Smooth muscle cell (in vitro differentiated cells): ENCODE measurements at regions not wholly inside any gene's neighbourhood (a gene's known extent, or its start where the extent isn't known, plus 50 kb on each side); places are given as distances from the start of the nearest gene placed in this dataset.

ENCODE experiments used
- DNase-seq: peaks from one replicate; lab custom pipeline; 2025; ENCODE audit not compliant: unreplicated experiment; lab: John Stamatoyannopoulos, UW
- H2AFZ ChIP-seq: fragments of 200-600 bp; sonication (generic); 2 replicates; pipeline ENCODE4 v1.6.0; 2016; ENCODE audit warnings: antibody characterized with exemption, low read depth, mild to moderate bottlenecking
- H3F3A ChIP-seq: fragments of 200-600 bp; sonication (generic); 2 replicates; pipeline ENCODE4 v1.6.0; 2017; ENCODE audit warnings: antibody characterized with exemption, low read depth
- H3K27ac ChIP-seq: fragments of 200-600 bp; sonication (generic); 2 replicates; pipeline ENCODE4 v1.5.1; 2016; ENCODE audit warnings: low read depth, mild to moderate bottlenecking
- H3K27me3 ChIP-seq: fragments of 200-600 bp; sonication (generic); 2 replicates; pipeline ENCODE4 v1.6.1; 2016; ENCODE audit warnings: low read depth, mild to moderate bottlenecking
- H3K36me3 ChIP-seq: fragments of 200-600 bp; sonication (generic); 2 replicates; pipeline ENCODE4 v1.5.1; 2016; ENCODE audit warnings: low read depth
- H3K4me1 ChIP-seq: fragments of 200-600 bp; sonication (generic); 2 replicates; pipeline ENCODE4 v1.5.1; 2016; ENCODE audit warnings: low read depth
- H3K4me2 ChIP-seq: fragments of 200-600 bp; sonication (generic); 2 replicates; pipeline ENCODE4 v1.6.0; 2016; ENCODE audit warnings: mild to moderate bottlenecking
- H3K4me3 ChIP-seq: fragments of 200-600 bp; sonication (generic); 2 replicates; pipeline ENCODE4 v1.5.1; 2016; ENCODE audit warnings: mild to moderate bottlenecking
- H3K79me2 ChIP-seq: fragments of 200-600 bp; sonication (generic); 2 replicates; pipeline ENCODE4 v1.6.0; 2016; ENCODE audit warnings: low read depth, mild to moderate bottlenecking
- H3K9ac ChIP-seq: fragments of 200-600 bp; sonication (generic); 2 replicates; pipeline ENCODE4 v1.6.0; 2016; ENCODE audit warnings: low read depth
- H3K9me3 ChIP-seq: fragments of 200-600 bp; sonication (generic); replicated peaks from 2 replicates; pipeline ENCODE4 v1.5.1; 2016; ENCODE audit warnings: low read depth
- H4K20me1 ChIP-seq: fragments of 200-600 bp; sonication (generic); 2 replicates; pipeline ENCODE4 v1.6.0; 2016; ENCODE audit warnings: low read depth
- WGBS: methylation state at CpG from one replicate; pipeline ENCODE4 v1.1.7; 2016; ENCODE audit warnings: low lambda C conversion rate; 5-methylcytosine and 5-hydroxymethylcytosine counted together
- TF ChIP-seq, protein P1 (sequence below): fragments of 200-600 bp; sonication (generic); IDR thresholded peaks from 2 replicates; pipeline ENCODE4 v1.5.1; 2017; ENCODE audit warnings: borderline replicate concordance, mild to moderate bottlenecking, antibody characterized with exemption; ENCODE audit not compliant: insufficient read depth, poor library complexity, severe bottlenecking

DNA sequence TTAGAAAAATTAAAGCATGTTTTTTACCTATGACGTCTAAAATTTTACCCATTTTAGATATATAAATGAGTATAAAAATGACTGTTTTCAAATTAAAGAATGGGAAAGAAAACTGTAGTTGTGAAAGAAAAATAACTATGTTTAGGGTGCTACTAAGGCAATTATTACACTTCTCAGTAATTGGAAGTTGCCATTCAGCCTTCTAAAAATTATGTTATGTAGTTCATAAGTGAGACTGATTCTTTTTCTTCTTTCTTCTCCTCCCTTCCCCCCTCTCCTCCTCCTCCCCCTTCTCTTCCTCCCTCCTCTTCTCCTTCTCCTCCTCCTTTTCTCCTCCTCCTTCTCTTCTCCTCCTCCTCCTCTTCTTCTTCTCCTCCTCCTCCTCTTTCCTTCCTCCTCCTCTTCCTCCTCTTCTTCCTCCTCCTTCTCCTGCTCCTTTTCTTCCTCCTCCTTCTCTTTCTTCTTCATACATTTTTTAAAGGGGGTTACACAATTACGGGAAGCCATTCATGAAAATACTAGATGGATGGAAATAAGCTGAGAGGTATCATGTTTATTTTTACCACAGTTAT, 223.6 kb downstream of the CETN3 start:
- H4K20me1 ChIP-seq: no peaks in the 10 kb centered on the region
- no peak overlapping the region for H3K4me2 ChIP-seq
- no peaks in the 10 kb centered on the region for H3F3A ChIP-seq
- H3K27ac ChIP-seq: no peak overlapping the region
- WGBS: 89% methylated on average over 2 of the region's 2 CpGs
- no peaks in the 10 kb centered on the region for H3K9me3 ChIP-seq
- no peak overlapping the region for H3K9ac ChIP-seq
- H3K4me1 ChIP-seq: no peaks in the 10 kb centered on the region
- TF ChIP-seq, protein P1, sequence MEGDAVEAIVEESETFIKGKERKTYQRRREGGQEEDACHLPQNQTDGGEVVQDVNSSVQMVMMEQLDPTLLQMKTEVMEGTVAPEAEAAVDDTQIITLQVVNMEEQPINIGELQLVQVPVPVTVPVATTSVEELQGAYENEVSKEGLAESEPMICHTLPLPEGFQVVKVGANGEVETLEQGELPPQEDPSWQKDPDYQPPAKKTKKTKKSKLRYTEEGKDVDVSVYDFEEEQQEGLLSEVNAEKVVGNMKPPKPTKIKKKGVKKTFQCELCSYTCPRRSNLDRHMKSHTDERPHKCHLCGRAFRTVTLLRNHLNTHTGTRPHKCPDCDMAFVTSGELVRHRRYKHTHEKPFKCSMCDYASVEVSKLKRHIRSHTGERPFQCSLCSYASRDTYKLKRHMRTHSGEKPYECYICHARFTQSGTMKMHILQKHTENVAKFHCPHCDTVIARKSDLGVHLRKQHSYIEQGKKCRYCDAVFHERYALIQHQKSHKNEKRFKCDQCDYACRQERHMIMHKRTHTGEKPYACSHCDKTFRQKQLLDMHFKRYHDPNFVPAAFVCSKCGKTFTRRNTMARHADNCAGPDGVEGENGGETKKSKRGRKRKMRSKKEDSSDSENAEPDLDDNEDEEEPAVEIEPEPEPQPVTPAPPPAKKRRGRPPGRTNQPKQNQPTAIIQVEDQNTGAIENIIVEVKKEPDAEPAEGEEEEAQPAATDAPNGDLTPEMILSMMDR: no peak
- no peaks in the 10 kb centered on the region for H3K79me2 ChIP-seq
- no peak for DNase-seq
- no peaks in the 10 kb centered on the region for H3K27me3 ChIP-seq
- no peaks in the 10 kb centered on the region for H3K36me3 ChIP-seq
- peak overlapping the region; percentile 27 for H2AFZ ChIP-seq
- H3K4me3 ChIP-seq: no peak overlapping the region

DNA sequence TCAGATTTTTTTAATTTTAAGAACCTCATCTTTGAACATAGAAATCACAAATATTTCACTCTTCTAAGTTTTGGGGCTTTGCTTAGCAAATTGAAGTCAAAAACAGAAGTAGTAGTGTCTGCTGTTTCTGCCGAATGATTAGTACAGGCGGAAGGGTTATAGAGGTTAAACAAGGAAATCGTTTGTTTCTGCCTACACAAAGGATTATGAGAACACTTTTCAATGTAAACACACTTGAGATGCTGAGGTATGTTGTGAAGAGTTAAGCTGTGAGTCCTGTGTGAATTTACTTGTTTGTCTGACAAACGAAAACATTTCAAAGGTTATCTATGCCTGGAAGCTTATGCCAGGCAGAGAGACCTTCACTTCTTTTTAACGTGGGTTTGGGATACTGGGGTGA, 224.8 kb downstream of the CETN3 start:
- TF ChIP-seq, protein P1: no peak
- no peak overlapping the region for H3K4me3 ChIP-seq

DNA sequence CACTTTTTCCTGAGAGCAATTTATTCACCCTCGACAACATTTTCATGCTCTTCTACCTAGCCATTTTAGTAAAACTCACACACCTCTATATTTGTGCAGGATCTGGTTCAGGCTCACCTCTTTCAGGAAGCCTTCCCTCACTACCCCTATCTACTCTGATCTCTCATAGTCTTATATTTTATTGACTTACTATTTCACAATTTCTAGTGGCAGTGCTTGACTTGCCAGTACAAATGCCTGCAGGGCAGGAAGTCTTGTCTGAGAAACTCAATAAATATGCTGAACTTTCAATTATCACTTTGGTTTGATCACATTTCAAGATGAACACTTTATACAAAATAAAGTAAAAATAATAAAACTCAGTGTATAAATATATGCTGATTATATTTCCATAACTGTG, 226.8 kb downstream of the CETN3 start:
- no peak overlapping the region for H3K4me3 ChIP-seq
- no peak overlapping the region for H3K9ac ChIP-seq
- H3K9me3 ChIP-seq: no peaks in the 10 kb centered on the region
- no peaks in the 10 kb centered on the region for H3K79me2 ChIP-seq
- no peak overlapping the region for H2AFZ ChIP-seq
- H4K20me1 ChIP-seq: no peaks in the 10 kb centered on the region
- H3K4me1 ChIP-seq: no peaks in the 10 kb centered on the region
- no peak overlapping the region for H3K27ac ChIP-seq
- H3K36me3 ChIP-seq: no peaks in the 10 kb centered on the region
- 100% methylated on average over 1 of the region's 1 CpG for WGBS
- H3K27me3 ChIP-seq: no peaks in the 10 kb centered on the region
- no peak overlapping the region for H3K4me2 ChIP-seq
- no peak for DNase-seq
- TF ChIP-seq, protein P1: no peak
- H3F3A ChIP-seq: no peaks in the 10 kb centered on the region

More for the DNA sequence above, 224.8 kb downstream of the CETN3 start:
- Histone ChIP-seq H3K36me3 (no peaks in the 10 kb centered on the region), H3K27me3 (no peaks in the 10 kb centered on the region), H2AFZ (peak overlapping the region; percentile 57), H3K4me1 (no peaks in the 10 kb centered on the region), H3K9ac (no peak overlapping the region), H3K9me3 (no peaks in the 10 kb centered on the region), H3F3A (no peaks in the 10 kb centered on the region), H3K4me2 (peak overlapping the region; percentile 30), H3K27ac (no peak overlapping the region), H3K79me2 (no peaks in the 10 kb centered on the region), H4K20me1 (no peaks in the 10 kb centered on the region)
- whole genome bisulfite sequencing: 36% methylated on average over 5 of the region's 5 CpGs
- no peak for DNase-seq

DNA sequence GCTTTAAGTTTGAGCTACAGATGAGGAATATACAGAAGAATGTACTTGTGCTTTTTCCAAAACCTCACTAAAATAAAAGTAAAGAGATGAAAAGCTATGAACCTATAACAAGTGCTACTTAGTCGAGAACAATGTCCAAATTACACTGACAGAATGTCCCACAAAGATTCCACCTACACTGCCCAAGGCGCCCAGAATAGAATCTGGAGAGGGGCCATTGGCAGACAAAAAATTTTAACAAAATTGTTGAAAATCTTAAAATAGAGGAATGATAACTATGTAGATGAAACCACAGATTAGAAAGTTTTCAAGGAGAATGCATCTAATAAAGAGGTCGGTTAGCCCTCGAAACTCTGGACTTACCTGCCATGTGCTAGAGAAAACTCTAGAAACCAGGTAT, 235.3 kb downstream of the CETN3 start:
- H3K9me3 ChIP-seq: peaks cover 3% of the 10 kb centered on the region
- no peak overlapping the region for H3K9ac ChIP-seq
- TF ChIP-seq, protein P1: no peak
- no peak overlapping the region for H2AFZ ChIP-seq
- no peak overlapping the region for H3K27ac ChIP-seq
- no peak overlapping the region for H3K4me3 ChIP-seq
- H3K27me3 ChIP-seq: no peaks in the 10 kb centered on the region
- no peaks in the 10 kb centered on the region for H3K36me3 ChIP-seq
- H3K79me2 ChIP-seq: no peaks in the 10 kb centered on the region
- H4K20me1 ChIP-seq: no peaks in the 10 kb centered on the region
- WGBS: 98% methylated on average over 4 of the region's 4 CpGs
- no peak overlapping the region for H3K4me2 ChIP-seq
- no peaks in the 10 kb centered on the region for H3K4me1 ChIP-seq
- H3F3A ChIP-seq: no peaks in the 10 kb centered on the region
- no peak for DNase-seq
